Stimulated activated naive B cell treated with anti-CD40 and anti-IgM and Interleukin-4, amounts not matched to agents 10 μg/mL and 1 μg/mL and 100 μg/mL, for 72 hours (primary cell): ENCODE measurements at regions not wholly inside any gene's neighbourhood (a gene's known extent, or its start where the extent isn't known, plus 50 kb on each side); places are given as distances from the start of the nearest gene placed in this dataset.
"Not testable (repeated sequence)": the region's sequence is repeated elsewhere in the genome, so short reads cannot be mapped to it uniquely, and the experiment has no call there.

Experiments
- ATAC-seq, 2 donors: fragments of 150-1000 bp; cut with Tn5 transposase; replicated peaks; 2 replicates each; pipeline ENCODE4 v1.10.0; 2021; ENCODE audit warnings: moderate library complexity in 1 of 2
- DNase-seq: peaks from one replicate; pipeline ENCODE4 v3.0.0; 2021
- H3K27ac Mint-ChIP-seq: one replicate; pipeline ENCODE4 v1.8.0; 2022; ENCODE audit warnings: mild to moderate bottlenecking, mixed read lengths
- H3K27me3 Mint-ChIP-seq, 2 donors: one replicate each; pipeline ENCODE4 v1.8.0; 2022; ENCODE audit warnings: mixed read lengths in 2 of 2
- H3K36me3 Mint-ChIP-seq, 2 donors: one replicate each; pipeline ENCODE4 v1.8.0; 2022; ENCODE audit warnings: mixed read lengths in 2 of 2, mild to moderate bottlenecking in 1 of 2
- H3K4me1 Mint-ChIP-seq, 2 donors: one replicate each; pipeline ENCODE4 v1.8.0; 2022; ENCODE audit warnings: mixed read lengths in 2 of 2, mild to moderate bottlenecking in 1 of 2
- H3K4me3 Mint-ChIP-seq, 2 donors: one replicate each; pipeline ENCODE4 v1.8.0; 2022; ENCODE audit warnings: mild to moderate bottlenecking in 2 of 2, mixed read lengths in 2 of 2, moderate library complexity in 1 of 2
- H3K9me3 Mint-ChIP-seq, 2 donors: one replicate each; pipeline ENCODE4 v1.8.0; 2022; ENCODE audit warnings: mixed read lengths in 2 of 2, mild to moderate bottlenecking in 1 of 2

DNA sequence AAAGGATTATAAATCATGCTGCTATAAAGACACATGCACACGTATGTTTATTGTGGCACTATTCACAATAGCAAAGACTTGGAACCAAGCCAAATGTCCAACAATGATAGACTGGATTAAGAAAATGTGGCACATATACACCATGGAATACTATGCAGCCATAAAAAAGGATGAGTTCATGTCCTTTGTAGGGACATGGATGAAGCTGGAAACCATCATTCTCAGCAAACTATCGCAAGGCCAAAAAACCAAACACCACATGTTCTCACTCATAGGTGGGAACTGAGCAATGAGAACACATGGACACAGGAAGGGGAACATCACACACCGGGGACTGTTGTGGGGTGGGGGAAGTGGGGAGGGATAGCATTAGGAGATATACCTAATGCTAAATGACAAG, 127.1 kb upstream of the GRAMD2B start:
- not testable (repeated sequence) for H3K36me3 Mint-ChIP-seq, H3K4me1 Mint-ChIP-seq, DNase-seq, H3K9me3 Mint-ChIP-seq, H3K27ac Mint-ChIP-seq, ATAC-seq, H3K4me3 Mint-ChIP-seq
- peaks cover 4 to 16% of the 10 kb centered on the region in 2 donors for H3K27me3 Mint-ChIP-seq

DNA sequence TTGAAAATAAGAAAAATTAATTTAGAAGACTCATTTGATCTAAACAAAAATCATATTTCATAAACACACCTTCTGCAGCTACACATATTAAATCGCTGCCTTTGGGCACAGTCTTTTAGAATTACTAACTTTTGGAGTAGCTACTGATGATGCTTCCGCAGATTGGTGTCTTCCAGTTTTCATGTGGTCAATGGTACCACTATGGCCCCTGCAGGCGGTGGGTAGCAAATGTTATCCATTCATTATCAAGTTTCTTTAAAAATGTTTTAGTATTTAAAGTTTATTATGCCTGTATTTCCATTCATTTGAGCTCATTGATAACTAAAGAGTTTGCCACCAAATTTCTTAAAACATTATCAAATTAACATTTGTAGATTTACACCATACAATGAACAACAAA, 122.9 kb upstream of the GRAMD2B start:
- no peak for ATAC-seq
- no peaks in the 10 kb centered on the region for H3K4me1 Mint-ChIP-seq

DNA sequence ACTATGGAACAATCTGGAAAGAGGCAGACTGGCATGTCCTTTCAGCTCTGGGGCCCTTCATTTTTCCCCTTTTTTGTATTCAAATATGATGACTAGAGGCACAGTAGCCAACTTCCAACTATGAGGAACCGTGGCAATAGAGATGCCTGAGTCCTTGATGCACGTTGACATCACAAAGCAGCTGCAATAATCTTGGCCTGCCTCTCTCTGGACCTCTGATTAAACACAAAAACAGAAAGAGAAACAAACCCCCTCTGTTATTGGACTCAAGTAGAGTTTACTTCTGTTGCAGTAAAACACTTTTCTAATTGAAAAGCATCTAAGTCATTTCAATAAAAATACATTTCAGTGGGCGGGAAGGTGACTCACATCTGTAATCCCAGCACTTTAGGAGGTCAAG, 122.2 kb upstream of the GRAMD2B start:
- Mint-ChIP-seq H3K36me3 (no peaks in the 10 kb centered on the region), H3K27me3 (peaks cover 0 to 28% of the 10 kb centered on the region in 2 donors), H3K4me3 (no peak overlapping the region), H3K27ac (no peak overlapping the region), H3K9me3 (peaks cover 0 to 12% of the 10 kb centered on the region in 2 donors), H3K4me1 (no peaks in the 10 kb centered on the region)
- no peak for ATAC-seq
- no peak for DNase-seq

More for the DNA sequence above, 122.9 kb upstream of the GRAMD2B start:
- Mint-ChIP-seq H3K27ac (no peak overlapping the region), H3K27me3 (peaks cover 0 to 22% of the 10 kb centered on the region in 2 donors), H3K9me3 (peaks cover 0 to 11% of the 10 kb centered on the region in 2 donors), H3K36me3 (no peaks in the 10 kb centered on the region), H3K4me3 (no peak overlapping the region)
- DNase-seq, result no peak

DNA sequence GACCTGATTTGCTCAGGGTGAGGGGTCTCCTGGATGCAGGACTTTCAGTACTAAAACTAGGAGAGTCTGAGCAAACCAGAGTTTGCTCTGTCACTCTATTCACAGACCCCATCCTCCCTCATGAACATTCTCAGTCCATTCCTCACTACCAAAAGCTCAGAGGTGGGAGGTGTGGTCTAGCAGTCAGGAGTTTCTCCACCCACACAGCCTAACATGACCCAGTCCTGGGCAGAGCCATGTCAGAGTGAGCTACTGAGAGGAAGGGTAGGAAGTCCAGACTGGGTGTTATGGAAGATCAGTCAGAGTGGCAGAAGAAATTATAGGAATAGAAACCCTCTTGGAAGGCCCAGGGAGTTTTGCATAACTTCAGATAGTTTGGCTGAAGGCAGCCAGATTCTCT, 113.3 kb upstream of the GRAMD2B start:
- Mint-ChIP-seq H3K9me3 (peaks cover 0 to 11% of the 10 kb centered on the region in 2 donors), H3K27me3 (peaks cover 6 to 35% of the 10 kb centered on the region in 2 donors), H3K36me3 (no peaks in the 10 kb centered on the region), H3K4me3 (no peak overlapping the region), H3K27ac (no peak overlapping the region), H3K4me1 (no peaks in the 10 kb centered on the region)
- DNase-seq (no peak), ATAC-seq (no peak)

DNA sequence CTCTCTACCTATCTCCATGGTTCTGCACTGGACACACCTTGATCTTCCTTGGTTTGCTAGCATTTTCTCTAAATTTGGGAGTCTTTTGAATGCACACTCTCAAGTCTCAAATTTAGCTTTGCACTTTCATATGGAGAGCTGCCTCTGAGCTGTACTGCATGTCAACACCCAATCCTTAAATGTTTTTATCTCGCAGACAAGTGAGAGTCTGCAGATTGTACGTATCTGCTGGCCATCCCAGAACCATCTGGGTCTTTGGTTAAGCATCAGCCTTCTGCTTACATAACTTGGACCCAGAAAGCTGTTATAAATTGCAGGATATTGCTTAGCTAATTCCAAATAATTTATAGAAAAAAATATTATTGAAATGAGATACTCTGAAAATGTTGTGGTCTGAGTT, 111.4 kb upstream of the GRAMD2B start:
- no peak for ATAC-seq
- Mint-ChIP-seq H3K36me3 (no peaks in the 10 kb centered on the region), H3K4me3 (no peak overlapping the region), H3K27me3 (peaks cover 9 to 25% of the 10 kb centered on the region in 2 donors), H3K4me1 (no peaks in the 10 kb centered on the region), H3K27ac (no peak overlapping the region), H3K9me3 (peaks cover 0 to 9% of the 10 kb centered on the region in 2 donors)
- DNase-seq, result no peak

DNA sequence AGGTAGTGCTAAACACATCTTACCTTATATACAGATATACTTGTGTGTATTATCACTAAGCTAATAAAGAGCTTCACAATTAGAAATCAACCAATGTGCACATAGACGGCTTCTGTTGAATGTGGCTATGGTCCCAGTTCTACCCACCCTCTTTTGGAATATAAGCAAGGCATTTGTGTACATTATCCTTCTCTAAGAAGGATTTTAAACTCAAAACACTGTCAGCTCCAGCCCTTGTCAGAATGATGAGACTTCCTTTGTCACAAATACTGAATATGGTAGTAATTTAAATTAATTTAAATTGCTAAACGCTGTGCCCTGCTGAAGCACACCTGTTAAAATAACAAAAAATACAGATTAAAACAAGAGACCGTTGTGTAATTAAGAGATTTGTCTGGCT, 107.9 kb upstream of the GRAMD2B start:
- DNase-seq (no peak), ATAC-seq (no peak)
- H3K4me1 Mint-ChIP-seq, result no peaks in the 10 kb centered on the region
- no peaks in the 10 kb centered on the region for H3K36me3 Mint-ChIP-seq
- peaks cover 0 to 6% of the 10 kb centered on the region in 2 donors for H3K9me3 Mint-ChIP-seq
- peaks cover 10 to 30% of the 10 kb centered on the region in 2 donors for H3K27me3 Mint-ChIP-seq
- no peak overlapping the region for H3K27ac Mint-ChIP-seq
- no peak overlapping the region for H3K4me3 Mint-ChIP-seq

DNA sequence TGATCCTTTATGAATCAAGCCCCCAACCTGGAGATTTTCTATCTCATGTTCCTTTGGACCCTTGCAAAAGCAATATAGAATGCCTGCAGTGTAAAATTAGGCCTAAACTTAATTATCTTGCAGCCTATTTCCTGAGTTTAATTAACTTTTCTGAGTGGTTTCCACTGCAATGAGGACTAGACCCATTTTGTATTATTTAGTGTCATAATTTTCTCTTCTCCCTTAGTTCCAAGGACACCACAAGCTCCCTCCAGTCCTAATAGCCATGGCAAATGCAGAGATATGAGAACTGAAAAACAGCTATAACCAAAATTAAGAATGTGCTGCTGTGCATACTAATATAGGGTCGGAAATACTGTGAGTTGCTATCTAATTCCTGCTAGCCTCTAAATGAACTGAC, 90.9 kb upstream of the GRAMD2B start:
- Mint-ChIP-seq H3K4me1 (no peaks in the 10 kb centered on the region), H3K36me3 (no peaks in the 10 kb centered on the region), H3K27me3 (peaks cover 6% of the 10 kb centered on the region in 2 donors)

DNA sequence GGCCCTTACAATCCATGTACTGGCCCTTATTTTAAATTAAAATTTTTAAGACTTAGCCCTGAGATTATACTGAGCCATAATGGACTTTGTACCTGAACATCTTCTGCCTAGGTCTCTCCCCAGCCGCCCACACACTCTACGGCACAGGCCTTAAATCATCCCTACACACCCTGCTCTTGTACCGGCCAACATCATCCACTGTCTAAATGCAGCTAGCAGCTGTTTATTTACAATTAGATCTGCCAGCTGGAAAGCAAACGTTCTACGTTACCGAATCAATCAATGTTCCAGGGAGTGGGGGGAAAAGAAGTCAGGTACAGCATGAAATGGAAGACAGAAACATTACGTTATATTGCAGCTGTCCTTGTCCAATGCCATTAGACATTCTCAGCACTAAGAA, 88.4 kb upstream of the GRAMD2B start:
- no peak overlapping the region for H3K27ac Mint-ChIP-seq
- DNase-seq (no peak), ATAC-seq (no peak)
- H3K9me3 Mint-ChIP-seq, result no peaks in the 10 kb centered on the region
- no peaks in the 10 kb centered on the region for H3K4me1 Mint-ChIP-seq
- no peak overlapping the region for H3K4me3 Mint-ChIP-seq
- peaks cover 0 to 5% of the 10 kb centered on the region in 2 donors for H3K27me3 Mint-ChIP-seq
- no peaks in the 10 kb centered on the region for H3K36me3 Mint-ChIP-seq

More for the DNA sequence above, 90.9 kb upstream of the GRAMD2B start:
- Mint-ChIP-seq H3K4me3 (no peak overlapping the region), H3K27ac (no peak overlapping the region), H3K9me3 (no peaks in the 10 kb centered on the region)
- ATAC-seq (no peak), DNase-seq (no peak)

DNA sequence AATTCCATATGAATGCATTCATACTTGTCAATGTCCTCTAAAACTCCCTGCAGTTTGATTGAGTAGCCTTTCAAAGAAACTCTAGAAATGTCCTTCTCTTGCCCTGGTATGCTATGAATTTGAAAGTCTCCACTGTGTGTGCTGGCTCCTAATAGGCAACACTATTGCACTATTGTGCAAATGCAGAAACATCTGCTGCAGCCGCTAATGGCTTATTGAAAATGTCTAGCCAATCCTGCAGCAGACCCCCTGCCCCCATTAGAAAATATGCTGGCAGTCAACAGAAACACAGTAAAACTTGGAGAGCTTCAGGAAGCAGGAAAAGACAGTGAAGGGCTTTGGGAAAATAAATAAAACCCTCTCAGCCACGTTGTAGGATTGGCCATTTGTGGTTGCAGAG, 87.3 kb upstream of the GRAMD2B start:
- H3K27ac Mint-ChIP-seq, result no peak overlapping the region
- DNase-seq, result no peak
- H3K4me3 Mint-ChIP-seq, result no peak overlapping the region

DNA sequence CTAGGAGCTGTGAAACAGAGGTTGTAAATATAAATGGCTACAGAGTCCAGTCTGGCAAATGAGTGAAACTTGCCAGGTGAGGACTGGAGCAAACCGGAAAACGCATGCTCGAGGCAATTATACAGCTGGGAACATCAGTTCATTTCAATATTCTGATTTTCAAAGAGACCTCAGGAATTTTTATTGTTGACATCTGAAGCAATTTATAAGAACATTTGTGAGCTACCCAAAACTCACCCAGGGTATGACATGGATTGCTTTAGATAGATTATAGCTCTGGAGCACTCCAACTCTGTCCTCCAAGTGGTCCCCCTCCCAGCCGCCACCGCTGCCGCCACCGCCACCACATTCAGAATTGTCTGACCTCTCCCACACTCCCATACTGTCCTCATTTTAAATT, 84.6 kb upstream of the GRAMD2B start:
- Mint-ChIP-seq H3K4me1 (no peaks in the 10 kb centered on the region), H3K27ac (no peak overlapping the region), H3K9me3 (no peaks in the 10 kb centered on the region), H3K36me3 (no peaks in the 10 kb centered on the region), H3K27me3 (peaks cover 9 to 26% of the 10 kb centered on the region in 2 donors), H3K4me3 (no peak overlapping the region)
- ATAC-seq (no peak), DNase-seq (no peak)

More for the DNA sequence above, 87.3 kb upstream of the GRAMD2B start:
- no peaks in the 10 kb centered on the region for H3K9me3 Mint-ChIP-seq
- ATAC-seq, result no peak
- H3K4me1 Mint-ChIP-seq, result no peaks in the 10 kb centered on the region
- H3K27me3 Mint-ChIP-seq, result peaks cover 1 to 12% of the 10 kb centered on the region in 2 donors
- H3K36me3 Mint-ChIP-seq, result no peaks in the 10 kb centered on the region

DNA sequence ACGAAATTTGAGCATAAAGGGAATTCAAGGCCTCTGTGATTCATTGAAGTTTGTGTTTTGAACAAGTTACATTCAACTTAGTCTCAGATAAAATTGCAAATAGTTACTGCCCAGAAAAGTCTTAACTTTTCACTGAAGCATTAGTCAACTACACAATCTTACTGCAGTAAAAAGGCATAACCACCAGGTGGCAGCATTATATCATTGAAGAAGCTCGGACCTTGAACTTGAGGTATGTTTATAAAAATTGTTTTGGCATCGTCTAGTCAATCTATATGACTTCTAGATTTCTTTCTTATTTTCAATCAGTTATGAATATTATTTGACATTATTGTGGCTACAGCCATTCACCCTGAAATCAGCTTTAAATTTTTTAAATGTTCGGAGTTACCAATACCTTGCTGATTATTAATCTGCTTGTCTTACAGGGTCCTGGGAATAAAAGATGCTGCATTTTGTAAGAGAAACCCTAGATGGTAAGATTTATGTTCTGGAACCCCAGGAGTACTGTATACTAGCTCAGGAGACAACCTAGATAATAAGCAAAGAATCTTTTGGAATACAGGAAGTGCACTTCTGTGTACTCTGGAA, 83.9 kb upstream of the GRAMD2B start:
- H3K27me3 Mint-ChIP-seq, result peaks cover 9 to 30% of the 10 kb centered on the region in 2 donors
- H3K27ac Mint-ChIP-seq, result no peak overlapping the region
- ATAC-seq (peak in 1 of 2 donors; percentile 33), DNase-seq (peak; percentile 5)
- H3K4me3 Mint-ChIP-seq, result no peak overlapping the region
- H3K36me3 Mint-ChIP-seq, result no peaks in the 10 kb centered on the region
- H3K9me3 Mint-ChIP-seq, result no peaks in the 10 kb centered on the region
- no peaks in the 10 kb centered on the region for H3K4me1 Mint-ChIP-seq

DNA sequence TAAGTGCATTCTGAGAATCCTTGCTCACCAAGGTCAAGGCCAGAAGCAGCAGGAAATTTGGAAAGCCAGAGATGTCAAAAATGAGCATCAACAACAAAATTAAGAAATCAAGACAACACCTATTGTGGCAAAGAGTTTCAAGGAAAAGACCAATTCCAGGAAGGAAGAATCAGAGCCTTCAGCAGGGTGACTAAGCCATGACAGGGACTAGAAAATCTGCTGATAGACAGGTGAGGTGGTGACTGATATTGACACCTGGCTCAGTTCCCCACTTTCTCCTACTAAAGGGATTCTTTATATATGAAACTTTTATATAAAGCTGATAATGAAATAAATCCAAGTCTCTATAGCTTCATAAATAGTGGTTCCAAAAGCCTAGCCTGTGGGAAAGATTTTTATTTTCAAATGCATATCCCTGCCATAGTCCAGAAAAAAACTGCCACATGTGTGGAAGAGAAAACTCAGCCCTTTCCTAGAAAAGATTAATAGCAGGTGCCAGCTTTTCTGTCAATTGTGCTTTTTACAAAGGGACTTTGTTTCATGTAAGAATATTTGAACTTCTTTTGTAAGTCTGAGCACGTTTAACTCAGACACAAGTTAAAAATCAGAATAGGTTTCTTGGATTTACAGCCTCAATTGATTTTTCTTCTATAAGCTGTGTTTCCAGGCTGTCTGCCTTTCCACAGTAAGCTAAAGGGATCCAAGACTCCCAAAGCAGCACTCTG, 81.1 kb upstream of the GRAMD2B start:
- peaks cover 12 to 55% of the 10 kb centered on the region in 2 donors for H3K27me3 Mint-ChIP-seq
- H3K9me3 Mint-ChIP-seq, result no peaks in the 10 kb centered on the region
- H3K4me3 Mint-ChIP-seq, result no peak overlapping the region
- H3K36me3 Mint-ChIP-seq, result no peaks in the 10 kb centered on the region
- no peaks in the 10 kb centered on the region for H3K4me1 Mint-ChIP-seq
- DNase-seq, result no peak
- ATAC-seq, result no peak
- H3K27ac Mint-ChIP-seq, result no peak overlapping the region

DNA sequence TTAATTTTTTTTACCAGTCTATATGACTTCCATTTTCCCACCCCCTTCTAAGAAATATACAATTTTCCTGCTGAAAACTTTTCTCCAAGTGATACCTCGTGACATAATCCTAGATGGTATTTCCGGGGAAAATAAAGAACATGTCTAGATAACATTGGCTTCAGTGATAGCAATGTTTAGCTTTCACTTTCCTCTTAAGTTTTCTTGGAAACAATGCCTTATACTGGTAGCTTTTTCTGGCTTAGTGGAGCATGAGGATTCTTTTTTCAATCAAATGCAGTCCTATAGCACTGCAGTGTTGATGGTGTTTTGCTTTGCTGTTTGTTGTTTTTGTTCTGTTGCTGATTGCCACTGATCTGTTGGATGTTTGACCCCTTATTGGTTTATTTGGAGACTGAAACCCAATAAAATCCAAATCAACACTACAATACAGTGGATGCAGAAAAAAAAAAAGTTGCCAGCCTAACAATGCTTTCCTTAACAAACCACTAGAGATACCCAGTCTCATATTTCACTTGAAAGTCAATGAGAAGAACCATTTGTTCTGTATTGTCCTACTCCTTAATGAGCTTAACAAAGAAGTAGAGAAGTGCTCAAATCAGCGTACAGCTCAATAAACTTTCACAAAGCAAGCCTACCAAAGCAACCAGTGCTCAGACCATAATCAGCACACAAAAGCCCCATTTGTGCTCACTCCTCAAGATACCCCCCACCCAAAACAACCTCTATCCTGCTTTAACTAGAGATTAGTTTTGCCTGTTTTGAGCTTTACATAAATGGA, 74.2 kb upstream of the GRAMD2B start:
- H3K27me3 Mint-ChIP-seq, result peaks cover 19 to 55% of the 10 kb centered on the region in 2 donors
- H3K4me3 Mint-ChIP-seq, result no peak overlapping the region
- no peaks in the 10 kb centered on the region for H3K36me3 Mint-ChIP-seq

DNA sequence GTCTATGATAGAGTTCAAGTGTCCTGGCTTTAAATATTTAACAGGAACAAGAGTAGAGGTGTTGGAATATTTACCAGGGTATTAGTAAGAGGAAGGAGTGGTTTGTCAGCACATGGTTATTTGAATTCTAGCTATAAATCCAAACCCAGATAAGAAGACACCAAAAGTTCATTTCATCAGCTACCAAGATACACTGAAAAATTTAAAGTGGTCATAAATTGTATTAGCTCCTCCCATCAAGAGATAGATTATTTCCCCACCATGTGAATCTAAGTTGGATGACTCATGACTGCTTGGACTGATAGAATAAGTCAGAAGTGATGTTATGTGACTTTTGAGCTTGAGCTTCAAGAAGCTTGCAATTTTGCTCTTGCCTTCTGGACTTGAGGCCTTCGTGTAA, 72.1 kb upstream of the GRAMD2B start:
- peaks cover 22 to 42% of the 10 kb centered on the region in 2 donors for H3K27me3 Mint-ChIP-seq
- H3K36me3 Mint-ChIP-seq, result no peaks in the 10 kb centered on the region
- no peak for ATAC-seq
- H3K4me3 Mint-ChIP-seq, result no peak overlapping the region
- no peaks in the 10 kb centered on the region for H3K9me3 Mint-ChIP-seq
- DNase-seq, result no peak
- peaks cover 4% of the 10 kb centered on the region in 2 donors for H3K4me1 Mint-ChIP-seq
- no peak overlapping the region for H3K27ac Mint-ChIP-seq

More for the DNA sequence above, 74.2 kb upstream of the GRAMD2B start:
- DNase-seq (no peak), ATAC-seq (no peak)
- H3K27ac Mint-ChIP-seq, result no peak overlapping the region
- peaks cover 1 to 2% of the 10 kb centered on the region in 2 donors for H3K4me1 Mint-ChIP-seq
- H3K9me3 Mint-ChIP-seq, result no peaks in the 10 kb centered on the region
